ENCODE measurements at regions not wholly inside any gene's neighbourhood (a gene's known extent, or its start where the extent isn't known, plus 50 kb on each side); places are given as distances from the start of the nearest gene placed in this dataset.

- no peak for TF ChIP-seq CTCF (IDR thresholded peaks at IDR 0.05)
- no peak for TF ChIP-seq POLR2AphosphoS5 (IDR thresholded peaks at IDR 0.05; ENCODE audit: insufficient read depth in 1 of 2, low read depth in 1 of 2)
Observed at GRCh38 chr1:57996400-57996799, 550.1 kb downstream of the OMA1 start.

Data from vagina (tissue), 2 donors.